ENCODE measurements at regions not wholly inside any gene's neighbourhood (a gene's known extent, or its start where the extent isn't known, plus 50 kb on each side); places are given as distances from the start of the nearest gene placed in this dataset.

DNA sequence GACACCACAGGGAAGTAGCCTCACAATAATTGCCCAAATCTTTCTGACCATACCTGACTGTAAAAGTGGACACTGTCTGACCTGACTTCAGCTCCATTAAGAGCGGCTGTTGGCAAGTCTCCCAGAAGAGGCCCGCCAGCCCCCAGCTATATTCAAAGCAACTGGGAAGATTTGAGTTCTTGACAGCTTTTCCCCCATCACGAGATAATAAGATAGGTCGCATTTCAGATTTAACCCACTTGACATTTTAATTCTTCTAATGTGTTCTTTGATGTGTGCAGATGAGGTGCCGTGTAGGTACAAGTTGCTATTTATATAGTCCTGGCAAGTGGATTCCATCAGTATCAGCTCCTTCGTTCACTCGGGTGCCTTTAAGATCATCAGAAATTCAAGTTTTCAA is 345.7 kb downstream of the DRD1 start:
- TF ChIP-seq, protein P1, sequence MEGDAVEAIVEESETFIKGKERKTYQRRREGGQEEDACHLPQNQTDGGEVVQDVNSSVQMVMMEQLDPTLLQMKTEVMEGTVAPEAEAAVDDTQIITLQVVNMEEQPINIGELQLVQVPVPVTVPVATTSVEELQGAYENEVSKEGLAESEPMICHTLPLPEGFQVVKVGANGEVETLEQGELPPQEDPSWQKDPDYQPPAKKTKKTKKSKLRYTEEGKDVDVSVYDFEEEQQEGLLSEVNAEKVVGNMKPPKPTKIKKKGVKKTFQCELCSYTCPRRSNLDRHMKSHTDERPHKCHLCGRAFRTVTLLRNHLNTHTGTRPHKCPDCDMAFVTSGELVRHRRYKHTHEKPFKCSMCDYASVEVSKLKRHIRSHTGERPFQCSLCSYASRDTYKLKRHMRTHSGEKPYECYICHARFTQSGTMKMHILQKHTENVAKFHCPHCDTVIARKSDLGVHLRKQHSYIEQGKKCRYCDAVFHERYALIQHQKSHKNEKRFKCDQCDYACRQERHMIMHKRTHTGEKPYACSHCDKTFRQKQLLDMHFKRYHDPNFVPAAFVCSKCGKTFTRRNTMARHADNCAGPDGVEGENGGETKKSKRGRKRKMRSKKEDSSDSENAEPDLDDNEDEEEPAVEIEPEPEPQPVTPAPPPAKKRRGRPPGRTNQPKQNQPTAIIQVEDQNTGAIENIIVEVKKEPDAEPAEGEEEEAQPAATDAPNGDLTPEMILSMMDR (IDR thresholded peaks at IDR 0.05), result no peak
- no peak for TF ChIP-seq POLR2A (IDR thresholded peaks at IDR 0.05)
